NB4 (cell line): ENCODE measurements at regions not wholly inside any gene's neighbourhood (a gene's known extent, or its start where the extent isn't known, plus 50 kb on each side); places are given as distances from the start of the nearest gene placed in this dataset.
A peak's percentile ranks its signal among the peaks of the same experiment; 100 is the strongest.

Experiments
- DNase-seq: peaks from one replicate; pipeline ENCODE4 v3.0.0; 2010; ENCODE audit warnings: low read depth
- H3K4me3 ChIP-seq: one replicate; pipeline ENCODE4 v1.5.1; 2011; ENCODE audit warnings: mild to moderate bottlenecking, low read depth, low read length, moderate library complexity
- CTCF ChIP-seq: IDR thresholded peaks from one replicate; pipeline ENCODE4 v1.5.1; 2012; ENCODE audit warnings: low read depth, low read length
- MAX ChIP-seq: IDR thresholded peaks from 2 replicates; pipeline ENCODE4 v1.6.1; 2011; ENCODE audit warnings: low read depth, low read length
- MYC ChIP-seq: IDR thresholded peaks from 2 replicates; pipeline ENCODE4 v1.6.1; 2011; ENCODE audit warnings: low read depth, low read length
- POLR2A ChIP-seq: IDR thresholded peaks from 2 replicates; pipeline ENCODE4 v1.6.1; 2011; ENCODE audit warnings: mild to moderate bottlenecking; ENCODE audit not compliant: insufficient read length; ENCODE audit errors: extremely low read depth

- peak; percentile 82 for TF ChIP-seq CTCF
- no peak for TF ChIP-seq MYC
- no peak overlapping the region for H3K4me3 ChIP-seq
- peak; percentile 54 for DNase-seq
Observed at GRCh38 chr10:128178302-128178958, 52.2 kb upstream of the MKI67 start.

- no peak for TF ChIP-seq MYC
- no peak for TF ChIP-seq MAX
- no peak for TF ChIP-seq POLR2A
- no peak for TF ChIP-seq CTCF
- DNase-seq: peak; percentile 41
- no peak overlapping the region for H3K4me3 ChIP-seq
Observed at GRCh38 chr10:128180843-128181242, 54.6 kb upstream of the MKI67 start.

- TF ChIP-seq MYC: no peak
- TF ChIP-seq CTCF: no peak
- TF ChIP-seq POLR2A: no peak
- TF ChIP-seq MAX: no peak
- DNase-seq: no peak
Observed at GRCh38 chr10:128185627-128186026, 59.4 kb upstream of the MKI67 start.

GRCh38 chr10:128186959-128187787 lies 61.0 kb upstream of the MKI67 start:
- H3K4me3 ChIP-seq: no peak overlapping the region
- TF ChIP-seq MAX: no peak
- TF ChIP-seq CTCF: no peak
- no peak for TF ChIP-seq POLR2A
- TF ChIP-seq MYC: no peak
- DNase-seq: no peak

More at GRCh38 chr10:128185627-128186026, 59.4 kb upstream of the MKI67 start:
- no peak overlapping the region for H3K4me3 ChIP-seq

- DNase-seq: no peak
- no peak for TF ChIP-seq MAX
- no peak for TF ChIP-seq POLR2A
- no peak for TF ChIP-seq MYC
- TF ChIP-seq CTCF: no peak
- no peak overlapping the region for H3K4me3 ChIP-seq
Observed at GRCh38 chr10:128187788-128188185, 61.6 kb upstream of the MKI67 start.
